ENCODE measurements at regions not wholly inside any gene's neighbourhood (a gene's known extent, or its start where the extent isn't known, plus 50 kb on each side); places are given as distances from the start of the nearest gene placed in this dataset.

- Histone ChIP-seq H3F3A (ENCODE audit: insufficient read depth, low read length) (no peaks in the 10 kb centered on the region), H3K27me3 (ENCODE audit: insufficient read depth, low read length) (no peaks in the 10 kb centered on the region), H3K36me3 (ENCODE audit: insufficient read depth, low read length) (no peaks in the 10 kb centered on the region), H3K79me2 (ENCODE audit: insufficient read depth, low read length) (no peaks in the 10 kb centered on the region), H4K20me1 (ENCODE audit: insufficient read depth, low read length) (no peaks in the 10 kb centered on the region), H3K9me2 (ENCODE audit: low read depth, low read length) (no peaks in the 10 kb centered on the region), H3K9me3 (ENCODE audit: low read length) (no peaks in the 10 kb centered on the region), H3K4me1 (ENCODE audit: insufficient read depth, low read length, severe bottlenecking) (no peaks in the 10 kb centered on the region), H3K4me2 (ENCODE audit: low read length) (no peak overlapping the region), H3K27ac (ENCODE audit: low read depth, low read length, poor library complexity, severe bottlenecking) (no peak overlapping the region), H3K4me3 (ENCODE audit: low read depth, low read length, poor library complexity, severe bottlenecking) (no peak overlapping the region), H3K9ac (ENCODE audit: low read length) (no peak overlapping the region), H2AFZ (ENCODE audit: low read length) (no peak overlapping the region)
- no peak for TF ChIP-seq CTCF (IDR thresholded peaks at IDR 0.05; ENCODE audit: low read length)
- TF ChIP-seq EZH2 (IDR thresholded peaks at IDR 0.05; ENCODE audit: borderline replicate concordance, low read length), result no peak
These were observed 131.9 kb upstream of the SFSWAP start for GRCh38 chr12:131578828-131579470.

GRCh38 chr12:131583090-131583712 lies 127.7 kb upstream of the SFSWAP start:
- TF ChIP-seq EZH2 (IDR thresholded peaks at IDR 0.05; ENCODE audit: borderline replicate concordance, low read length) (no peak), CTCF (IDR thresholded peaks at IDR 0.05; ENCODE audit: low read length) (no peak)
- H3K36me3 ChIP-seq (ENCODE audit: insufficient read depth, low read length), result no peaks in the 10 kb centered on the region
- H3K4me2 ChIP-seq (ENCODE audit: low read length), result no peak overlapping the region
- no peaks in the 10 kb centered on the region for H3K27me3 ChIP-seq (ENCODE audit: insufficient read depth, low read length)
- no peak overlapping the region for H2AFZ ChIP-seq (ENCODE audit: low read length)
- no peaks in the 10 kb centered on the region for H3K4me1 ChIP-seq (ENCODE audit: insufficient read depth, low read length, severe bottlenecking)
- H3K27ac ChIP-seq (ENCODE audit: low read depth, low read length, poor library complexity, severe bottlenecking), result no peak overlapping the region
- H3K9ac ChIP-seq (ENCODE audit: low read length), result no peak overlapping the region
- H3F3A ChIP-seq (ENCODE audit: insufficient read depth, low read length), result no peaks in the 10 kb centered on the region
- H3K79me2 ChIP-seq (ENCODE audit: insufficient read depth, low read length), result no peaks in the 10 kb centered on the region
- no peaks in the 10 kb centered on the region for H3K9me2 ChIP-seq (ENCODE audit: low read depth, low read length)
- H4K20me1 ChIP-seq (ENCODE audit: insufficient read depth, low read length), result no peaks in the 10 kb centered on the region
- no peak overlapping the region for H3K4me3 ChIP-seq (ENCODE audit: low read depth, low read length, poor library complexity, severe bottlenecking)
- peaks cover 3% of the 10 kb centered on the region; the same call in 1 of the 2 replicates for H3K9me3 ChIP-seq (ENCODE audit: low read length)

- Histone ChIP-seq H3K4me2 (ENCODE audit: low read length) (no peak overlapping the region), H3F3A (ENCODE audit: insufficient read depth, low read length) (no peaks in the 10 kb centered on the region), H2AFZ (ENCODE audit: low read length) (no peak overlapping the region), H3K9me2 (ENCODE audit: low read depth, low read length) (no peaks in the 10 kb centered on the region), H3K4me1 (ENCODE audit: insufficient read depth, low read length, severe bottlenecking) (no peaks in the 10 kb centered on the region), H3K9me3 (ENCODE audit: low read length) (peaks cover 3% of the 10 kb centered on the region; the same call in 1 of the 2 replicates), H3K27ac (ENCODE audit: low read depth, low read length, poor library complexity, severe bottlenecking) (no peak overlapping the region), H3K27me3 (ENCODE audit: insufficient read depth, low read length) (no peaks in the 10 kb centered on the region), H3K9ac (ENCODE audit: low read length) (no peak overlapping the region), H3K36me3 (ENCODE audit: insufficient read depth, low read length) (no peaks in the 10 kb centered on the region), H4K20me1 (ENCODE audit: insufficient read depth, low read length) (no peaks in the 10 kb centered on the region), H3K79me2 (ENCODE audit: insufficient read depth, low read length) (no peaks in the 10 kb centered on the region), H3K4me3 (ENCODE audit: low read depth, low read length, poor library complexity, severe bottlenecking) (no peak overlapping the region)
- TF ChIP-seq EZH2 (IDR thresholded peaks at IDR 0.05; ENCODE audit: borderline replicate concordance, low read length) (no peak), CTCF (IDR thresholded peaks at IDR 0.05; ENCODE audit: low read length) (no peak)
These were observed 124.6 kb upstream of the SFSWAP start for GRCh38 chr12:131586269-131586668.

All from OCI-LY1 (cell line).